ENCODE measurements at regions not wholly inside any gene's neighbourhood (a gene's known extent, or its start where the extent isn't known, plus 50 kb on each side); places are given as distances from the start of the nearest gene placed in this dataset.

DNA sequence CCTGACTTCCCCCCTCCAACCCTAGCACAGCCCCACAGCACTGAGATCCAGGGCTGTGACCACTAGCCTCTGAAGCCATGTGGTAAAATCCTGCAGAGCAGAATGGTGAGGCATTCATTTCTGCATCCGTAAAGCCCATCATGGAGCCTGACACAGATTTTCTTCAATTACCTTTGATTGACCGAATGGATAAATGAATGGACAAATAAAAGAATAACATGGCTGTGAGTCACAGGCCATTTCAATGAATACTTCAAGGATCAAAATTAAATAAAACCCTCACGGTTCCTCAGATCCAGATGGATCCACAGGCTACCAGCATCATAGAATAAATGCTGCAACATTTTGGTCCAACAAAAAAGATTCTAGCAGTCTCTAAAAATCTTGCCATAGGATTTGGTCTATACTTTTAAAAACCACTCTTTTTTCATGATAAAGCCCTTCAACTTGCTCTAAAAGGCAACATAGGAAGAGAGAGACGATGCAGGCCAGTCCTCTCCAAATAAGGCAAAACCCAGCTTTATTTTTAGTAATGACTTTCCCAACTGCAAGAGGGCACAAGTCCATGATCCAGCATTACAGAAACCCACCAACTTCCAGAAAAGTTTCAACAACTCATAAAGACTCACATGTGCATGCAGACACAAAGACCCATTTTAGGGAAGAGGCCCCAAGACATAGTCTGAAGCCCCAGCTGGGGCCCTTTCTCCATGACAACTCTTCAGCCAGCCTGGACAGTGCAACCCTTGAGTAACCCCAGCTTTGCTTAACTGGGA lies 52.4 kb upstream of the MRPS22 start:
- TF ChIP-seq CTCF (IDR thresholded peaks at IDR 0.05) (no peak), SIN3A (IDR thresholded peaks at IDR 0.05; ENCODE audit: borderline replicate concordance, insufficient read depth, low read depth, low read length) (no peak), TCF7L2 (IDR thresholded peaks at IDR 0.05; ENCODE audit: low read depth, low read length) (no peak), POLR2AphosphoS5 (IDR thresholded peaks at IDR 0.05; ENCODE audit: low read depth, low read length) (no peak)
- TF ChIP-seq, protein P1, sequence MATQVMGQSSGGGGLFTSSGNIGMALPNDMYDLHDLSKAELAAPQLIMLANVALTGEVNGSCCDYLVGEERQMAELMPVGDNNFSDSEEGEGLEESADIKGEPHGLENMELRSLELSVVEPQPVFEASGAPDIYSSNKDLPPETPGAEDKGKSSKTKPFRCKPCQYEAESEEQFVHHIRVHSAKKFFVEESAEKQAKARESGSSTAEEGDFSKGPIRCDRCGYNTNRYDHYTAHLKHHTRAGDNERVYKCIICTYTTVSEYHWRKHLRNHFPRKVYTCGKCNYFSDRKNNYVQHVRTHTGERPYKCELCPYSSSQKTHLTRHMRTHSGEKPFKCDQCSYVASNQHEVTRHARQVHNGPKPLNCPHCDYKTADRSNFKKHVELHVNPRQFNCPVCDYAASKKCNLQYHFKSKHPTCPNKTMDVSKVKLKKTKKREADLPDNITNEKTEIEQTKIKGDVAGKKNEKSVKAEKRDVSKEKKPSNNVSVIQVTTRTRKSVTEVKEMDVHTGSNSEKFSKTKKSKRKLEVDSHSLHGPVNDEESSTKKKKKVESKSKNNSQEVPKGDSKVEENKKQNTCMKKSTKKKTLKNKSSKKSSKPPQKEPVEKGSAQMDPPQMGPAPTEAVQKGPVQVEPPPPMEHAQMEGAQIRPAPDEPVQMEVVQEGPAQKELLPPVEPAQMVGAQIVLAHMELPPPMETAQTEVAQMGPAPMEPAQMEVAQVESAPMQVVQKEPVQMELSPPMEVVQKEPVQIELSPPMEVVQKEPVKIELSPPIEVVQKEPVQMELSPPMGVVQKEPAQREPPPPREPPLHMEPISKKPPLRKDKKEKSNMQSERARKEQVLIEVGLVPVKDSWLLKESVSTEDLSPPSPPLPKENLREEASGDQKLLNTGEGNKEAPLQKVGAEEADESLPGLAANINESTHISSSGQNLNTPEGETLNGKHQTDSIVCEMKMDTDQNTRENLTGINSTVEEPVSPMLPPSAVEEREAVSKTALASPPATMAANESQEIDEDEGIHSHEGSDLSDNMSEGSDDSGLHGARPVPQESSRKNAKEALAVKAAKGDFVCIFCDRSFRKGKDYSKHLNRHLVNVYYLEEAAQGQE (IDR thresholded peaks at IDR 0.05; ENCODE audit: insufficient read depth in 1 of 2, low read depth in 2 of 2, low read length in 1 of 2): no peak

All from Panc1 (cell line).